ENCODE measurements at regions not wholly inside any gene's neighbourhood (a gene's known extent, or its start where the extent isn't known, plus 50 kb on each side); places are given as distances from the start of the nearest gene placed in this dataset.

DNA sequence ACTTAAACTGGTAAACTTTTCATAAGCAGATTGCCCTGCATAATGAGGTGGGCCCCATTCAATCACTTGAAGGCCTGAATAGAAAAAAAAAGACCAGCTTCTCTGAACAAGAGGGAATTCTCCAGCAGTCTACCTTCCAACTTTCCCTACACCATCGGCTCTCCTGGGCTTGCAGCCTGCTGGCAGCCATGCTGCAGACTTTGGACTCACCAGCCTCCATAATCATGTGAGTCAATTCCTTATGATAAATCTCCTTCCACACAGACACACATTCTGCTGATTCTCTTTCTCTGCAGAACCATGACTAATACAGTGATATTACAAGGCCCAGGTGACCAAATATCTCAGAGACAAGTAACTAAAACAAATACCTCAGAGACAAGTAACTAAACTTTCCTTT is 113.8 kb upstream of the WDR17 start:
- DNase-seq = no peak

DNA sequence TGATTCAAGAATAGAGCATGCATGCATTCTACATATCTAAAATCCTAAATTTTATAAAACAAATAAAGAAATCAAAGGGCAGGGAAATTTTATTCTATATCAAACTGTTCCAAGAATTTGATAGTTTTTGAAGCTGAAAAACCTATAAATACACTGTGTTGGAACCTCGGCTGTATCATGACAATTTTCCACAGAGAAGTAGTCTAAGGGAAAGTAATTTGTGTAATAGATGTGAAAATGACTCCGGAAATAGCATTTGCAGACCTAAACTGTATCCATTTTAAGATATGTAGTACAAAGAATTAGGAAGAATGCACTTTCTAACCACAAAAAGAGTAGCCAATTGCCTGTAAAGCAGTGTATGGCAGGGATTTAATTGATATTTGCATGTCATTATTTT is 112.5 kb upstream of the WDR17 start:
- no peak for DNase-seq

GRCh38 chr4:175953960-175954521 is 111.6 kb upstream of the WDR17 start:
- DNase-seq = no peak

- DNase-seq = no peak
These were observed 111.0 kb upstream of the WDR17 start for GRCh38 chr4:175954685-175955084.

DNA sequence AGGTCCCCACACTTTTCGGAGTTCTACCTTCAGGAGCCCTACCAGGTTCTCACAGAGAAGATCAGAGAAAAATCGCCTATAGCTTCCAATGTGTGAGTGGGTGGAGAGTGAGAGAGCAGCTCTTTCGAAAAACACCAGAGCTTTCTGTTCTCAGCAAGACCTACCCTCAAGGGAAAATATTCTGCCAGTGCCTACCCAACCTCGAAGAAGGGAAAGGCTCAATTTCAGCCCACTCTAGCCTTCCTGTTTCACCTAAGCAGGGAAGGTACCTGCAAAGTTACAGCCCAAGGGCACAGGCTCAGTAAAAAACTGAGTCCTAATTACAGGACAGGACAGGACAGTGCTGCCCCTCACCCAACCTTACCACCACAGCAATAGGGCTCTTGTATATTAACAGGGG is 104.0 kb upstream of the WDR17 start:
- no peak for DNase-seq

- DNase-seq = no peak
These were observed 95.6 kb upstream of the WDR17 start for GRCh38 chr4:175970072-175970471.

GRCh38 chr4:175970724-175971123 is 94.9 kb upstream of the WDR17 start:
- DNase-seq = no peak

GRCh38 chr4:175971388-175972179 is 94.1 kb upstream of the WDR17 start:
- no peak for DNase-seq

GRCh38 chr4:175973027-175973923 is 92.4 kb upstream of the WDR17 start:
- no peak for DNase-seq

DNA sequence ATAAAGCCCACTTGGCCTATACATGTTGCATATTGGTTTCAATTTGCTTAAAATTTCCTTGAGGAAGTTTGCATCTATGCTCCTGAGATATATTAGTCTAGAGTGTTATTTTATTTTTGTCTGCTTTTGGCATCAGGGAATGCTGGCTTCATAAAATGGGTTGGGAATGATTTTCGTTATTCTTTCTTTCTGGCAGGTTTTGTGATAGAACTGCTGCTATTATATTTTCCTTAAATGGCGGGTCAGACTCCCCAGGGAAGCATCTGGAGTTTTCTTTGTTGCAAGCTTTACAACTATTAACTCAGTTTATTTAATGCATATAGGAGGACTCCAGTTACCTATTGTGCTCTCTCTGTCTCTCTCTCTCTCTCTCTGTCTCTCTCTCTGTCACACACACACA is 82.0 kb upstream of the WDR17 start:
- no peak for DNase-seq

DNA sequence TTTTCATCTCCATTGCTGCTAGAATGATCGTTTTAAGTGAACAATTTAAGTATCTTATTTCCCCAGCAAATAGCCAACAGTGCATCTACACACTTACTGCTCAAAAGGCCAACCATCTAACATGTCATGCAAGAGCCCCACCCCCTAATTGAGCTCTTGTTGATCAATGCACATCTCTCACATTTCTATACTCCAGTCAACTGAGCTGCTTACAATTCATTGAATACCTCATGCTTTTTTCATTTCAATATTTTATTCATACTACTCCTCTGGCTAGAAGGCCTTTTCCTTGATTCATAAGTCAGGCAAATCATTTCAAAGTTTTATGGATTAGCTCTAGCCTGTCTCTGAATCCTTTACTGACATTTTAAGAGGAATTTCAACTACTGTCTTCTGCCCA is 79.0 kb upstream of the WDR17 start:
- DNase-seq = no peak

DNA sequence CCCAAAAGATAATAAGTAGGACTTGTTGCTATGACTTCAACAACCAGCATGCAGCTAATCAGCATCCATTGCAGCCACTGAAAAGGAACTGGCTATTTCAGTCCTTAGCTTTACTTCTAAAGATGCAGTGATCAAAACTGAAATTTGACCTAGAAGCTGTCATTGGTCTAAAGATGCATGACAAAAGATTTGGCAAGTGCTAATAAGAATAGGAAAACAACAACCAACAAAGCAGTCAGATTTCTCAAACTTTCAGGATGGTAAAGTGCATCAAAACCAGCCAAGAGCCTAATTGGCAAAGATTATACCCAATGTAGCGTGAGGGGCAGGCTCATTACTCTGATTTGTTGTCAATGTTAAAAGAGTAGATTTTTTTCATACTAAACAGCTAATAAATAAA is 77.1 kb upstream of the WDR17 start:
- no peak for DNase-seq

DNA sequence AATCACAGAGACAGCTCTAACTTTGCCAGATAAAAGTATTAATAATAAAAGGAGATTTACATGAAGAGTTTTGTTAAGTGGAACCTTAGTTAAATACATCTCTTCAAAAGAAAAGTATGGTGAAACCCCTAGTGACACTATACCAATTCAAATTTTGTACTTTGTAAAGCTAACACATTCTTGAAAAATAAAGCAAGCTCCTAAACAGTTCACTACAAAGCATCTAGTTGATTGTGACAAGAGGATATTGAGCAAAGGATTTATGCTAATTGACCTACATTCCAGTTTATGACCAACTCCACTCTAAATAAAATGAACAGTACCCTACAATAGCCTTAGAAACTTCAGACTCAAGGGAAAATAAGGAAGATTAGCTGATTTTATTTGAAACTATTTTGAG is 69.4 kb upstream of the WDR17 start:
- no peak for DNase-seq

DNA sequence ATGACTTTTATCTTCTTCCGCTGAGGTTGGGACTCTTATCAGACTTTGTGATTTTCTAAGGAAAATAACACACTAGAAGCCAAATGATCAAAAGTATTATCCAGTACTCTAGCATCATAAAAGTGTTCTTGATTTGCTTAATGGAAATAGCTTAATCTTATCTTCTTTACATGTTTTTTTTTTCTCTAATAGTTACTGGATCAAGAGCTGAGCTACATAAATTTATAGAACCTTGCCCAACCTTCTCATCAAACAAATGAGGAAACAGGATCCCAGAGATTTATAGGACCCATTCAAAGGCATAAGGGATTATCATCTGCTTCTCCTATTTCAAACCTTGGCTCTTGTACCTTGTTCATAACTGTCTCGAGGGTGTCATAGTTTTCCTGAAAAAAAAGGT is 68.3 kb upstream of the WDR17 start:
- DNase-seq = no peak

- no peak for DNase-seq
These were observed 66.9 kb upstream of the WDR17 start for GRCh38 chr4:175998782-175999181.

DNA sequence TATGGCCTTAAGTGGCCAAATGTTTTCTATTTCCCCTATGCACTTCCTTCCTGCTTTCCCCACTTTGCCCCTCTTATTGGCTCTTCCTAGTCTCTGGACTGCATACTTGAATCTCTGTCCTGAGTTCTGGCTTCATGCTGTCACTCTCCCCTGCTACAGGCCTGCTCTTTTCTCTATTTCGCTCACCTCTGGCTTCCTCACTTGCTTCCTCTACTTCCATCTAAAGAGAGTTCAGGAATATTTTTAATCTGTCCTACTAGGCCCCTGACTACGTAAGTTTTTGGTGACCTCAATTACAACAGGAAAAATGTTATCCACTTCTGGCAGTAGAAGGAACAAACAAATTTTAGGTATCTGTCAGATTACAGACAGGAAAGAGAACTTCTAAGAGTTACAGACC is 65.7 kb upstream of the WDR17 start:
- DNase-seq = no peak

DNA sequence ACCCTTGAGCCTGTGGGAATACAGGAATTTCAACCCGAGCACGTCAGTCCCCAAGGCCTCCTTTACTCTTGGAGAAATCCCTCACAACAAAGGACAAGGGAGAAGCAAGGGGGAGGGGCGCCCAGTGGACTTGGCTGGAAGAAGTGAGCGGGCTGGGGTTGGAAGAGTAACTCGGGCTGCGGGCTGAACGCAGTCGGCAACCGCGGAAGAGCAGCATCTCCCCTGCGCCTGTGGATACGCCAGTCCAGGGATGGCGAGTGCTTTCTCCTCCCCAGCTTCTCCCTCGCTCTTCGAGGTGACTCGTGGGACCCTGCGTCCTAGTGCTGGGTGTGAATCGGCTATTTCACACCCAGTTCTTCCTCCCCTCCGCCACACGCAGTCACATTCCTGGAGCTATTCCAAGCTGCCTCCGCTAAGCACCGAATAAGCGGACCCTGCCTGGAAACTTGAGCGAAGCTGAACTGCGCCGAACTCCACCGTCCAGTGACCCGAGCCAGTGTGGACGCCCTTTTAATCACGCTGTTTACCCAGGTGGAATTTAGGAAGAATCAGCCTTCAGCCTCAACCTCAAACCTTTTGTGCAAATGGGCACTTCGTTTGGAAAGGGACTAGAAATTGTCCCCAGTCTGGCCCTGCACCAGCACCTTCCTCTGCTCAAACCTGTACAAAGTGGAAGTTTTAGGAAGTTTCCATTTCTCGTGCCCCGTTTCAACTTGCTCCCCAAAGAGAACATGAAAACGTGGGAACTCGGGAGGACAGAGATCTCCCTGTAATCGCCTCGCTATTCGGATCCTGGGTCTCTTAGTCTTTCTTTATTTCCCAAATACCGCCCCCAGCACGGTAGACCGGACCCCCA is 64.3 kb upstream of the WDR17 start:
- DNase-seq = no peak

GRCh38 chr4:176002007-176002613 is 63.5 kb upstream of the WDR17 start:
- no peak for DNase-seq

DNA sequence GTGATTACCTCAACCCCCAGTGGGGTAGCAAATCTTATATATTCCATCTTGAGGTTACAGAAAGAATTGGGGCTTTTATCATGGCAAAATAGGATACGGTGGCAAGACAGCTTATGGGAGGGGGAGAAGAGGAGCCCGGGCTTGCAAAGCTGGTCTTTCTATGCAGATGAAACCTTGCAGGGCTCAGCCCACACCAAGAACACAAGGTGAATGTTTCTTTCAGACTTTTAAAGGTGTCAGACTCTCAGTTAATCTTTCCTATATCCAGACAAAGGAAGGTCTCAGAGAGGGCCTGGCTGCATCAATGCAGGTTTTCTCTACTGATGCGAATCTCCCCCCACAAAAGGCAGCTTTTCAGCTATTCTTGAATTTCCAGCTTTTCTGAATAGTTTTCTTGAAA is 59.9 kb upstream of the WDR17 start:
- no peak for DNase-seq

- DNase-seq = no peak
These were observed 56.4 kb upstream of the WDR17 start for GRCh38 chr4:176009254-176009653.

DNA sequence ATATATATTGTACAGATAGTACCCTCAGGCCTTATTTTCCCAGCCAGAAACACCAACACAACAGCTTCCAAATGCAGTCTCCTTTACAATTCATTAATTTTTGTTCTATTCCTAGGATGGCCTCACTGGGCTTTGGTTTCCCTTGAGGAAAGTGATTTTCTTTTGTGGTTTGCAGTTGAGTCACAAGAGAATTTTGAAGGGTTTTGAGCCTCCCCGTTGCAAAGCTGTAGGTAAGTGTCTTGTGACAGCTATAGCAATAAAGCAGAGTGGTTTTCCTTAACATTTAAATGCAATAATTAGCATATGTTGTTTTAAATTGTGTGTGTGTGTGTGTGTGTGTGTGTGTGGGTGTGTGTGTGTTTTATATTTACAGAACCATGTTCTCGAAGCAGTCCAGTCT is 54.1 kb upstream of the WDR17 start:
- DNase-seq = no peak

GRCh38 chr4:176013476-176014247 is 52.0 kb upstream of the WDR17 start:
- no peak for DNase-seq

Measured in activated CD4-positive, alpha-beta T cell treated with anti-CD3 and anti-CD28 coated beads, Interleukin-2, amount 50 U/mL, for 16 hours (primary cell).